Gastrocnemius medialis (tissue), 4 donors: ENCODE measurements at regions not wholly inside any gene's neighbourhood (a gene's known extent, or its start where the extent isn't known, plus 50 kb on each side); places are given as distances from the start of the nearest gene placed in this dataset.

ENCODE experiments used
- ATAC-seq, 2 donors: fragments of 150-250 bp; one replicate each; pipeline ENCODE4 v1.9.1; 2016
- DNase-seq, 2 donors: peaks; one replicate each; pipeline ENCODE4 v3.0.0-alpha.2; 2019
- H3K27ac ChIP-seq, 4 donors: fragments of 200-600 bp; sonication (generic); 1 replicate in 1 of 4; 2 replicates in 3 of 4; pipeline ENCODE4 v1.5.1; 2016 to 2018; ENCODE audit warnings: mild to moderate bottlenecking in 2 of 4, moderate library complexity in 1 of 4
- H3K27me3 ChIP-seq, 3 donors: fragments of 200-600 bp; sonication (generic) in 2 of 3; 1 replicate in 1 of 3; 2 replicates in 2 of 3; pipeline versions ENCODE4 v1.5.1 to v1.6.0; 2016 to 2019; ENCODE audit warnings: mild to moderate bottlenecking in 1 of 3, moderate library complexity in 1 of 3
- H3K36me3 ChIP-seq, 2 donors: fragments of 200-600 bp; sonication (generic) in 1 of 2; one replicate each; pipeline ENCODE4 v1.5.1; 2017 to 2018
- H3K4me1 ChIP-seq, 2 donors: fragments of 200-600 bp; sonication (generic) in 1 of 2; one replicate each; pipeline ENCODE4 v1.5.1; 2016 to 2017; ENCODE audit warnings: mild to moderate bottlenecking in 2 of 2
- H3K4me3 ChIP-seq, 4 donors: fragments of 200-600 bp; sonication (generic) in 3 of 4; 1 replicate in 1 of 4; 2 replicates in 3 of 4; pipeline ENCODE4 v1.5.1; 2016 to 2019; ENCODE audit warnings: mild to moderate bottlenecking in 2 of 4
- H3K9me3 ChIP-seq, 3 donors: fragments of 200-600 bp; sonication (generic) in 2 of 3; 1 replicate in 1 of 3; 2 replicates in 2 of 3; pipeline ENCODE4 v1.5.1; 2016 to 2019
- CTCF ChIP-seq, 5 experiments: fragments of 450-650 bp in 3 of 5; fragments of 200-600 bp in 2 of 5; sonication (generic) in 2 of 5; IDR thresholded peaks in 4 of 5; conservative IDR thresholded peaks in 1 of 5; 1 replicate in 4 of 5; 2 replicates in 1 of 5; pipeline ENCODE4 v1.5.1; 2016 to 2019; ENCODE audit warnings: antibody characterized with exemption in 5 of 5, mild to moderate bottlenecking in 3 of 5, moderate library complexity in 3 of 5
- POLR2A ChIP-seq, 2 donors: fragments of 450-650 bp; IDR thresholded peaks; one replicate each; pipeline ENCODE4 v1.6.1; 2017; ENCODE audit warnings: antibody characterized with exemption in 2 of 2, mild to moderate bottlenecking in 2 of 2, moderate library complexity in 2 of 2
- in situ Hi-C, 4 donors: fragments of 200-750 bp; cut with MboI; loops; one replicate each; pipeline versions ENCODE4 v1.15.0 to v1.8.0; 2017; ENCODE audit warnings: low sequenced_read_pairs in 4 of 4
- intact Hi-C: fragments of 100-400 bp; cut with DNase I; formaldehyde crosslinking; loops from one replicate; pipeline ENCODE4 v1.15.1; 2023; ENCODE audit warnings: low total_unique reads

GRCh38 chr7:81317741-81318140 lies 398.9 kb upstream of the SEMA3C start:
- Histone ChIP-seq H3K36me3 (no peaks in the 10 kb centered on the region), H3K9me3 (no peaks in the 10 kb centered on the region), H3K4me3 (no peak overlapping the region), H3K27ac (no peak overlapping the region), H3K27me3 (no peaks in the 10 kb centered on the region), H3K4me1 (no peaks in the 10 kb centered on the region)
- in situ Hi-C loops: no loop called here
- no peak for ATAC-seq
- no peak for TF ChIP-seq CTCF (IDR thresholded peaks at IDR 0.05 in 4 of 5, conservative IDR thresholded peaks at IDR 0.05 in 1 of 5)
- TF ChIP-seq POLR2A (IDR thresholded peaks at IDR 0.05): no peak
- no peak for DNase-seq
- intact Hi-C loops: no loop called here

GRCh38 chr7:81308643-81309322 lies 389.9 kb upstream of the SEMA3C start:
- no peaks in the 10 kb centered on the region for H3K4me1 ChIP-seq
- no peak overlapping the region for H3K4me3 ChIP-seq
- intact Hi-C loops: no loop called here
- H3K36me3 ChIP-seq: no peaks in the 10 kb centered on the region
- H3K9me3 ChIP-seq: no peaks in the 10 kb centered on the region
- no peak for TF ChIP-seq POLR2A (IDR thresholded peaks at IDR 0.05)
- no peak for TF ChIP-seq CTCF (IDR thresholded peaks at IDR 0.05 in 4 of 5, conservative IDR thresholded peaks at IDR 0.05 in 1 of 5)
- no peak overlapping the region for H3K27ac ChIP-seq
- no peaks in the 10 kb centered on the region for H3K27me3 ChIP-seq
- DNase-seq (no peak), ATAC-seq (no peak)
- in situ Hi-C loops: no loop called here

GRCh38 chr7:81301815-81302214 lies 383.0 kb upstream of the SEMA3C start:
- Histone ChIP-seq H3K4me3 (no peak overlapping the region), H3K36me3 (no peaks in the 10 kb centered on the region), H3K9me3 (no peaks in the 10 kb centered on the region), H3K4me1 (peaks cover 0 to 3% of the 10 kb centered on the region in 2 donors), H3K27ac (no peak overlapping the region), H3K27me3 (no peaks in the 10 kb centered on the region)
- intact Hi-C loops (no loop called here), in situ Hi-C loops (no loop called here)
- ATAC-seq (no peak), DNase-seq (no peak)
- TF ChIP-seq POLR2A (IDR thresholded peaks at IDR 0.05) (no peak), CTCF (IDR thresholded peaks at IDR 0.05 in 4 of 5, conservative IDR thresholded peaks at IDR 0.05 in 1 of 5) (no peak)

- TF ChIP-seq POLR2A (IDR thresholded peaks at IDR 0.05) (no peak), CTCF (IDR thresholded peaks at IDR 0.05 in 4 of 5, conservative IDR thresholded peaks at IDR 0.05 in 1 of 5) (no peak)
- DNase-seq (no peak), ATAC-seq (no peak)
- Histone ChIP-seq H3K27ac (no peak overlapping the region), H3K36me3 (no peaks in the 10 kb centered on the region), H3K4me1 (peaks cover 0 to 3% of the 10 kb centered on the region in 2 donors), H3K4me3 (no peak overlapping the region), H3K9me3 (no peaks in the 10 kb centered on the region), H3K27me3 (no peaks in the 10 kb centered on the region)
- in situ Hi-C loops: no loop called here
- intact Hi-C loops: no loop called here
Observed at GRCh38 chr7:81300753-81301152, 381.9 kb upstream of the SEMA3C start.

- ATAC-seq (no peak), DNase-seq (no peak)
- peaks cover 0 to 3% of the 10 kb centered on the region in 2 donors for H3K4me1 ChIP-seq
- H3K27ac ChIP-seq: no peak overlapping the region
- H3K4me3 ChIP-seq: no peak overlapping the region
- in situ Hi-C loops (no loop called here), intact Hi-C loops (no loop called here)
- TF ChIP-seq POLR2A (IDR thresholded peaks at IDR 0.05) (no peak), CTCF (IDR thresholded peaks at IDR 0.05 in 4 of 5, conservative IDR thresholded peaks at IDR 0.05 in 1 of 5) (no peak)
- no peaks in the 10 kb centered on the region for H3K27me3 ChIP-seq
- no peaks in the 10 kb centered on the region for H3K36me3 ChIP-seq
- no peaks in the 10 kb centered on the region for H3K9me3 ChIP-seq
Observed at GRCh38 chr7:81299711-81300110, 380.9 kb upstream of the SEMA3C start.
